Colon (tissue), 2 donors: ENCODE measurements at regions not wholly inside any gene's neighbourhood (a gene's known extent, or its start where the extent isn't known, plus 50 kb on each side); places are given as distances from the start of the nearest gene placed in this dataset.
"Not testable (repeated sequence)": the region's sequence is repeated elsewhere in the genome, so short reads cannot be mapped to it uniquely, and the experiment has no call there.

ENCODE experiments used
- FAIRE-seq: peaks from 2 replicates; lab custom pipeline; 2012; peaks lifted over from hg19 to GRCh38; lab: Jason Lieb, UNC
- donor health status: control.
- donor health status: control.

- no peak for FAIRE-seq
Observed at GRCh38 chr15:31433091-31433490, 106.5 kb downstream of the KLF13 start.

- no peak for FAIRE-seq
Observed at GRCh38 chr15:31433574-31433973, 106.9 kb downstream of the KLF13 start.

GRCh38 chr15:31434275-31434587, 107.6 kb downstream of the KLF13 start:
- no peak for FAIRE-seq

- no peak for FAIRE-seq
Observed at GRCh38 chr15:31434588-31435260, 108.1 kb downstream of the KLF13 start.

- FAIRE-seq = no peak
Observed at GRCh38 chr15:31435261-31435911, 108.8 kb downstream of the KLF13 start.

GRCh38 chr15:31435912-31436628, 109.4 kb downstream of the KLF13 start:
- FAIRE-seq = no peak

GRCh38 chr15:31437686-31438085, 111.1 kb downstream of the KLF13 start:
- FAIRE-seq = no peak

- FAIRE-seq = no peak
Observed at GRCh38 chr15:31438601-31439265, 112.1 kb downstream of the KLF13 start.

- no peak for FAIRE-seq
Observed at GRCh38 chr15:31439328-31439727, 112.7 kb downstream of the KLF13 start.

GRCh38 chr15:31440216-31440615, 113.6 kb downstream of the KLF13 start:
- FAIRE-seq = not testable (repeated sequence)

- no peak for FAIRE-seq
Observed at GRCh38 chr15:31440754-31441311, 114.2 kb downstream of the KLF13 start.

GRCh38 chr15:31442226-31442625, 115.6 kb downstream of the KLF13 start:
- FAIRE-seq = no peak

- FAIRE-seq = no peak
Observed at GRCh38 chr15:31442699-31443111, 116.1 kb downstream of the KLF13 start.

GRCh38 chr15:31444844-31445243, 118.2 kb downstream of the KLF13 start:
- no peak for FAIRE-seq

- FAIRE-seq = no peak
Observed at GRCh38 chr15:31446546-31446945, 119.9 kb downstream of the KLF13 start.

- FAIRE-seq = no peak
Observed at GRCh38 chr15:31447931-31448634, 121.4 kb downstream of the KLF13 start.

- no peak for FAIRE-seq
Observed at GRCh38 chr15:31448635-31448979, 122.0 kb downstream of the KLF13 start.

GRCh38 chr15:31452595-31453557, 126.2 kb downstream of the KLF13 start:
- no peak for FAIRE-seq

- FAIRE-seq = no peak
Observed at GRCh38 chr15:31453558-31454318, 127.1 kb downstream of the KLF13 start.

GRCh38 chr15:31455499-31455898, 128.9 kb downstream of the KLF13 start:
- FAIRE-seq = no peak
